HUES48 (cell line): ENCODE measurements at regions not wholly inside any gene's neighbourhood (a gene's known extent, or its start where the extent isn't known, plus 50 kb on each side); places are given as distances from the start of the nearest gene placed in this dataset.
A peak's percentile ranks its signal among the peaks of the same experiment; 100 is the strongest.

ENCODE experiments used
- H3K27ac ChIP-seq: one replicate; pipeline ENCODE4 v1.7.0; 2013; ENCODE audit warnings: low read depth, low read length, inconsistent platforms
- H3K27me3 ChIP-seq: 2 replicates; pipeline ENCODE4 v1.6.1; 2013; ENCODE audit warnings: mild to moderate bottlenecking, low read length; ENCODE audit not compliant: control insufficient read depth, insufficient read depth
- H3K36me3 ChIP-seq: 2 replicates; pipeline ENCODE4 v1.6.1; 2013; ENCODE audit warnings: low read length; ENCODE audit not compliant: control insufficient read depth, insufficient read depth
- H3K4me1 ChIP-seq: 2 replicates; pipeline ENCODE4 v1.6.1; 2013; ENCODE audit warnings: mild to moderate bottlenecking, low read length; ENCODE audit not compliant: control insufficient read depth, insufficient read depth
- H3K4me3 ChIP-seq: 2 replicates; pipeline ENCODE4 v1.5.1; 2013; ENCODE audit warnings: mild to moderate bottlenecking, low read depth, low read length
- H3K9ac ChIP-seq: 2 replicates; pipeline ENCODE4 v1.6.1; 2013; ENCODE audit warnings: mild to moderate bottlenecking, low read depth, low read length, moderate library complexity
- H3K9me3 ChIP-seq: 2 replicates; pipeline ENCODE4 v1.6.1; 2013; ENCODE audit warnings: low read length; ENCODE audit not compliant: control insufficient read depth, insufficient read depth

DNA sequence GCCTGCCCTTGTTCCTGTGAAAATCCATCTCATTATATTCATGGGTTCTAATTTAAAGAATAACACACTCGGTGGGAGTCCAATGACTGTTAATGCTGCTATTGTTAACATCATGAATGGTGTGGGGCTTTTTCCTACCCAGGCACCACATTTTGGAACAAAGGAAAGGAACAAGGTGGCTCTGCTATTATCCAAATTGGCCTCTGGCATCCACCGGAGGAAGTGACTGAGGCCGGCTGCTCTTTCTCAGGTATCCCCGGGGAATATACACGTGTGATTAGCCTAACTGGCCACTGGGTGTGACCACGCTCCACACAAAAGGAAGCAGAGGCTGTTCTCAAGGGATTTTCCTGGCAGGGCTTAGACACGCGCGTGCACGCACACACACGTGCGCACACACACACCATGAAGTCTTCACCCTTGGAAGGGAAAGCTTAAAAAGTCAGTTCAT is 601.2 kb upstream of the ARID1B start:
- Histone ChIP-seq H3K9me3 (no peaks in the 10 kb centered on the region), H3K9ac (no peak overlapping the region), H3K4me1 (peaks cover 16% of the 10 kb centered on the region), H3K27me3 (no peaks in the 10 kb centered on the region), H3K36me3 (no peaks in the 10 kb centered on the region), H3K4me3 (no peak overlapping the region), H3K27ac (peak overlapping the region; percentile 70)

DNA sequence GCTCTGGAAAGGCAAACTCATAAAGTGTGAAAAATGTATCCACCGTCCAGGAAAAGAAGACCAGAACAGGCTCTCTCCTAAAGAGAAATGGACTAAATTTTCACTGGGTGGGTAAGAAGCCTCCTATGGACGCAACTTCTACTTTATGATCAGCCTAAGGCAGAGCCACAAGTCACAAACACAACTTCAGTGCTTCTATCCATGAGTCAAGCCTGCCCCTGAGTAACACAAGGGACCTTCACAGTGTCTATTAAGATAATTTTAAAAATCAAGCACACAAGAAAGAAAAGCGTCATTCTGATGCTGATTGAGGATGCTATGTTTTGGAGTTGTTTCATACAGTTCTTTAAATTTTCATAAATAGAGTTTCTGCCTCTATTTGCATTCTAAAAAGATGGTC is 601.7 kb upstream of the ARID1B start:
- Histone ChIP-seq H3K27ac (peak overlapping the region; percentile 70), H3K9me3 (no peaks in the 10 kb centered on the region), H3K9ac (no peak overlapping the region), H3K4me3 (no peak overlapping the region), H3K27me3 (no peaks in the 10 kb centered on the region), H3K36me3 (no peaks in the 10 kb centered on the region), H3K4me1 (peaks cover 16% of the 10 kb centered on the region)

DNA sequence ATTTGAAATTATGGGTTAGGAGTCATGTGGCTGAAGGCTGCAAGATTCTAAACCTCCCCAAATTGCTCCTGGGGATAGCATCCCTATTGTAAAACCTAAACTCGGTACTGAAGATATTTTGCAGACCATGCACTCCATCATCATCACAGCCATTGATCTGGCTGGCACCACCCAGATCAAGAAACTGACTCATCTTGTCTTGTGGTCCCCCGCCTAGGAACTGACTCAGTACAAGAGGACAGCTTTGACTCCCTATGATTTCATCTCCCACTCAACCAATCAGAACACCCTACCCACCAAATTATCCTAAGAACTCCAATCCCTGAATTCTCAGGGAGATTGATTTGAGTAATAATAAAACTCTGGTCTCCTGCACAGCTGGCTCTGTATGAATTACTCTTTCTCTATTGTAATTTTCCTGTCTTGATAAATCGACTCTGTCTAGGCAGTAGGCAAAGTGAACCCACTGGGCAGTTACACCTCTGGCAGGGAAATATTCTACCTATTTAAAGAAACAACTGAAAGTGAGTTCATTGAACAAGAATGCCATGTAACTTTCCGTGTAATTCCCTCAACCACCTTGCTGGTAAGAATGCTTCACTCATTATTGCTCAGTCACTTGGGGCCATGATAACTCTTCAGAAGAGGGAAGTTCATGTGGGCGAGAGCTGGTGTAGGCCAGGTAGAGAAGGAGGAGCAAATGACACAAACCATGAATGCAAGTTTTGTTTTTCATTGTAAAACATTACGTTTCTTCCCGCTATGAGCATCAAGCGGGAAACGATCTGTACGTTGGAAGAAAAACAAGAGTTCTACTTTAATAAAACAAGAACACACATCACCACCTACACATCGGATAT is 602.9 kb upstream of the ARID1B start:
- Histone ChIP-seq H3K4me3 (no peak overlapping the region), H3K36me3 (no peaks in the 10 kb centered on the region), H3K27me3 (no peaks in the 10 kb centered on the region), H3K27ac (no peak overlapping the region), H3K9me3 (no peaks in the 10 kb centered on the region), H3K9ac (no peak overlapping the region), H3K4me1 (peaks cover 16% of the 10 kb centered on the region)

DNA sequence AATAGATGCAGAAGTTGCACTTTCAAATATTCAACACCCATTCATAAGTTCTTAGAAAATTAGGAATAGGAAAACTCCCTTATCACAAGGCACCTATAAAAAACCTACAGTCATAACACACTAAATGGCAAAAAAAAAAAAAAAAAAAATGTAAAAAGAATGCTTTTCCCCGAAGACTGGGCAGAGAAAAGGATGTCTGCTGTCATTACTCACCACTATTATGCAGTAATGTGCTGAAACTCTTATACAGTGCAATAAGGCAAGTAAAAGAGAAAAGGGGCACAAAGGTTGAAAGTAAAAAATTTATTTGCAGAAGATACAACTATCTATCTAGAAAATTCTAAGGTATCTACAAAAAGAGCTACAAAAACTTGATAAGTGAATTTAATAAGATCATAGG is 607.8 kb upstream of the ARID1B start:
- Histone ChIP-seq H3K36me3 (no peaks in the 10 kb centered on the region), H3K4me3 (no peak overlapping the region), H3K4me1 (peaks cover 6% of the 10 kb centered on the region; the same call in 1 of the 2 replicates), H3K27ac (no peak overlapping the region), H3K9me3 (no peaks in the 10 kb centered on the region), H3K27me3 (no peaks in the 10 kb centered on the region), H3K9ac (no peak overlapping the region)

DNA sequence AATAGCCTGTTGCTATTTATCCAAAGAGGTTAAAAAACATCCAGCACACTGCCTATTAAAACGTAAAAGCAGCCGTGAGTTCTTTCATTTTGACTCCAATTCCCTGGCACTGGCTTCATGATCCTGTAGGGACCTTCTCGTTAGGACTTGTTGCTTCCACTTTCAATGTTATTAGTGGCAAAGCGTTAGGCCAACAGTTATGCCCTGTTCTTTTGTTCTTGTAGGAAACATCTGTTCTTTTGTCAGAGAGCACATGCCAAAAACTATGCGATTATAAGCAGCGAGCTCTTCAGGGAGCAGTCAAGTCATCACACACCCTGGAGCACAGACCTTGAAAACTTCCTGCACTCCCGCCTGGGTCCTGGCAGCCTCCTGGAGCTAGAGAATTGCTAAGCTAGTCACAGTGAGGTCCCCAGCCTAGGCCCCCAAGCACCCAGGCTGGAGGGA is 609.5 kb upstream of the ARID1B start:
- Histone ChIP-seq H3K27me3 (no peaks in the 10 kb centered on the region), H3K36me3 (no peaks in the 10 kb centered on the region), H3K9me3 (no peaks in the 10 kb centered on the region), H3K4me3 (no peak overlapping the region), H3K27ac (no peak overlapping the region), H3K4me1 (peaks cover 6% of the 10 kb centered on the region; the same call in 1 of the 2 replicates), H3K9ac (no peak overlapping the region)

DNA sequence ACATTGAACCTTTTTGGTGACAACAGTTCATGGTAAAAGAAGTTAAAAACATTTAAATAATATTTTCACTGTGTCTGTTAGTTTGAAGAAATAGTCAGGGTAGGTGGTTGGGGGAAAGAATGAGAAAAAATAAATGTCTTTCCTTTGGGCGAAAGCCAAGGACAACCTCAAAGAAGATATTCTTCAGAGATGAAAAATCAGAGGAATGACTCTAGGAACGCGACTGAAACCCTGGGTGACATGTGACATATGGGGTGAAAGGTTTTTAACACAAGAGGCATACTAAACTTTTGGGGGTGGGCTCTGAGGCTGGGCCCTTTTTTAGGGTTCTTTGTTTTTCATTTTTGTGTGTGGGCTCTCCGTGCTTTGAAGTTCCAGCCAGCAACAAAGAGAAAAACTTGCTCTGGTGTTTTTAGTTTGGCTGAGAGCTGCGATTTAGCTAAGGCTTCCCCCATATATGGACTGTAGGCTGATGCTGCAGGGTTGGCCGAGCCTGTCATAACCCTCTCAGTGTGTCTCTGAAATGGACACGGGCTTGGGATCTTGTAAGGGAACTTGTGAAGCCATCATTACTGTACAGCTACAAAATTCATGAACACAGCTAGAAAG is 610.1 kb upstream of the ARID1B start:
- H3K27ac ChIP-seq = no peak overlapping the region
- no peak overlapping the region for H3K4me3 ChIP-seq

DNA sequence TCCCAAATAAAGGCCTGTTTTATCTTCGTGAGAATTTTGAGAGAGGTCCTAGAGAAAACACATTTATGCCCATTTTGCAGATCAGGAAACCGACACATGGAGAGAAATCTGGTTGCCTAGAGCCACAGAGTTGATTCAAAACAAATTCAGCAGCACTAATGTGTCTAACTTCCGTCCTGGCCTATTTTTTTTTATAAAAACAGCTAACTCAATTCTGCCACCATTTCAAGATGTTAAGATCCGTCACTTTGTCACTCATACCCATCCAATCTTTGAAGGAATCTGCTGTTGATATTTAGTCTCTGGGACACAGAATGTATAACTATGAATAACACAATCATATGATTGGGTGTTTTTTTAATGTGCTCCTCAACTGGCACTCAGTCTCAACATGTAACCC is 611.1 kb upstream of the ARID1B start:
- Histone ChIP-seq H3K4me3 (no peak overlapping the region), H3K27me3 (no peaks in the 10 kb centered on the region), H3K9me3 (no peaks in the 10 kb centered on the region), H3K36me3 (no peaks in the 10 kb centered on the region), H3K4me1 (peaks cover 6% of the 10 kb centered on the region; the same call in 1 of the 2 replicates), H3K27ac (no peak overlapping the region), H3K9ac (no peak overlapping the region)

More for the DNA sequence above, 610.1 kb upstream of the ARID1B start:
- no peaks in the 10 kb centered on the region for H3K9me3 ChIP-seq
- H3K9ac ChIP-seq = no peak overlapping the region
- no peaks in the 10 kb centered on the region for H3K27me3 ChIP-seq
- no peaks in the 10 kb centered on the region for H3K36me3 ChIP-seq
- peaks cover 6% of the 10 kb centered on the region; the same call in 1 of the 2 replicates for H3K4me1 ChIP-seq

DNA sequence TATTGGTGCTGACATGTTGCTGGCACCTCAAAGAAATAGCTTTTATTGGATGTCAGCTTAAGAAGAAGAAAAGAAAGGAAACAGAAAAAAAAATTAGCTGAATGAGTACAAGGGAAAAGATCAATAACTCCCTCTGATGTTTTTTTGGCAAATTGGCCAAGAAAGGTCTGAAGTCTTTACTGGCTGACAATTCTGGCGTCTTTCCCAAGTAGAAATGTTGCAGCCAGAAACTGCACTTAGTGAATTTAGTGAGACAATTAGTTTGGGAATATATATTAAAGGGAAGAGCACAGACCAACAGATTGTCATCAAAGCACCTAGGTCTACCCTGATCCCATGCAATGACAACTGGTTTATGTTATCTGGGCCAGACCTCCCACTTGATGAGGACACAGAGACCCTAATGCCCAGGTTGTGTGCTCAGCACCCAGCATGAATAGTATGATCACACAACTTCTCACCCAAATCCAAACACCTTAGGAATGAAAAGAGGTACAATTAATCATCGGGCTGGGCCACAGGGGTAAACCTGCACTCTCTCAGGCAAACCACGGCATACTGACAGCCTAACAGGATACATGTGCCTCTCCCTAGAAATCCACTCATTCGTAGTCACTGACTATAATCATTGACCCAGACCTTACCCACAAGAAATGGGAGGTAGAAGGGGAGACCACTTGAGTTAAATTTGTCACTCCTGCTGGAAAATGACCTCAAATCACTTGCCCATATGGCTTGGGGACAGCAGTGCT is 612.3 kb upstream of the ARID1B start:
- Histone ChIP-seq H3K27me3 (no peaks in the 10 kb centered on the region), H3K36me3 (no peaks in the 10 kb centered on the region), H3K27ac (no peak overlapping the region), H3K9ac (no peak overlapping the region), H3K4me3 (no peak overlapping the region), H3K4me1 (peaks cover 6% of the 10 kb centered on the region; the same call in 1 of the 2 replicates), H3K9me3 (no peaks in the 10 kb centered on the region)

DNA sequence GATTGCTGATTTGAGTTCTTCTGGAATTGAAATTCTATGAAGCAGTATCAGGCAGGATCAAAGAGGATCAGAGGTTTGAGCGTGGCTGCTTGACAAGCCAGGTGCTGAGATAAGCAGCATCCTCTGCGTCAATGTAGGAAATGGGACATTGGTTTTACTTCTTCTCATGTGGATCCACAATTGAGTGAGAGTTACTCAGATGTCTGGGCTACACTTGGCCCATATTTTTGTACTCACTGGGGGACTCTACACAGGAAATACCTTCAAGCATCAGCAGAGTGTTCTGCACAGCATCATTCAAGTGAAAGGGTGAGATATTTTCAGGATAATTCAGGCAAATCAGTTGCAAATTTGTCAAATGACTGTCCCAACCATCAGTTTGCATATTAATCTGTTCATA is 613.9 kb upstream of the ARID1B start:
- Histone ChIP-seq H3K9ac (no peak overlapping the region), H3K4me3 (no peak overlapping the region), H3K4me1 (peaks cover 6% of the 10 kb centered on the region; the same call in 1 of the 2 replicates), H3K9me3 (no peaks in the 10 kb centered on the region), H3K27me3 (no peaks in the 10 kb centered on the region), H3K36me3 (no peaks in the 10 kb centered on the region), H3K27ac (no peak overlapping the region)

DNA sequence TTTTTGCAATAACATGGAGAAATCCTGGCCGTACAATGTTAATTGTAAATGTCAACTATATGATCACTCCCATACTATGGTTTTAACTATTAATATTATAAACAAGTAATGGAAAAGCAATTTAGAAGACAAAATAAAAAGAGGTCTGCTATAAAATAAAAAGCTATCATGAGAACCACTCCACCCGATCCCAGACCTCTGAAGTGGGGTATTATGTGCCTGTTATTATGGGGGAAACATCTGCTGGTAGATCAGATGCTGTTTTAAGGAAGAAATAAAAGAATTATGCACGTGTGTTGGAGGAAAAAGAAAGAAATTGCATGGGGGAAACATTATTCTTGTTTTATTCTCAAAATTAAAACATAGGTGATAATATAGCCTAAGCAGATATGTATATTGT is 615.7 kb upstream of the ARID1B start:
- H3K4me1 ChIP-seq = no peaks in the 10 kb centered on the region
- H3K9me3 ChIP-seq = no peaks in the 10 kb centered on the region
- no peak overlapping the region for H3K4me3 ChIP-seq
- no peak overlapping the region for H3K27ac ChIP-seq
- H3K9ac ChIP-seq = no peak overlapping the region
- no peaks in the 10 kb centered on the region for H3K36me3 ChIP-seq
- H3K27me3 ChIP-seq = no peaks in the 10 kb centered on the region
